ENCODE measurements at regions not wholly inside any gene's neighbourhood (a gene's known extent, or its start where the extent isn't known, plus 50 kb on each side); places are given as distances from the start of the nearest gene placed in this dataset.
"Not testable (repeated sequence)": the region's sequence is repeated elsewhere in the genome, so short reads cannot be mapped to it uniquely, and the experiment has no call there.

GRCh38 chr4:24352112-24352511 lies 232.2 kb downstream of the DHX15 start:
- Histone ChIP-seq H3K4me3 (ENCODE audit: low read length, poor library complexity, severe bottlenecking) (no peak overlapping the region), H2AFZ (ENCODE audit: low read length) (no peak overlapping the region), H3K79me2 (ENCODE audit: insufficient read depth, low read length) (no peaks in the 10 kb centered on the region), H3K9me2 (replicated peaks; ENCODE audit: low read depth, low read length) (no peaks in the 10 kb centered on the region), H3K36me3 (ENCODE audit: insufficient read depth, low read length) (no peaks in the 10 kb centered on the region), H3F3A (ENCODE audit: low read depth) (no peaks in the 10 kb centered on the region), H4K20me1 (ENCODE audit: insufficient read depth, low read length, poor library complexity, severe bottlenecking) (no peaks in the 10 kb centered on the region), H3K27me3 (ENCODE audit: insufficient read depth, low read length, poor library complexity, severe bottlenecking) (no peaks in the 10 kb centered on the region), H3K4me2 (ENCODE audit: low read depth, low read length, poor library complexity, severe bottlenecking) (no peak overlapping the region), H3K9ac (ENCODE audit: low read depth, low read length, poor library complexity, severe bottlenecking) (no peak overlapping the region), H3K4me1 (ENCODE audit: insufficient read depth, low read length, poor library complexity, severe bottlenecking) (no peaks in the 10 kb centered on the region), H3K9me3 (ENCODE audit: insufficient read depth, low read depth, low read length) (no peaks in the 10 kb centered on the region; the same call in 1 of the 2 replicates)
- no peak for TF ChIP-seq EZH2phosphoT487 (IDR thresholded peaks at IDR 0.05; ENCODE audit: borderline replicate concordance)
- TF ChIP-seq CTCF (conservative IDR thresholded peaks at IDR 0.05; ENCODE audit: low read length) = no peak

- H2AFZ ChIP-seq (ENCODE audit: low read length); H3K27me3 ChIP-seq (ENCODE audit: insufficient read depth, low read length, poor library complexity, severe bottlenecking); H3K79me2 ChIP-seq (ENCODE audit: insufficient read depth, low read length); H3K4me3 ChIP-seq (ENCODE audit: low read length, poor library complexity, severe bottlenecking); H3K4me2 ChIP-seq (ENCODE audit: low read depth, low read length, poor library complexity, severe bottlenecking); H3F3A ChIP-seq (ENCODE audit: low read depth); H3K9me3 ChIP-seq (ENCODE audit: insufficient read depth, low read depth, low read length); H4K20me1 ChIP-seq (ENCODE audit: insufficient read depth, low read length, poor library complexity, severe bottlenecking); H3K4me1 ChIP-seq (ENCODE audit: insufficient read depth, low read length, poor library complexity, severe bottlenecking); H3K9ac ChIP-seq (ENCODE audit: low read depth, low read length, poor library complexity, severe bottlenecking); H3K9me2 ChIP-seq (replicated peaks; ENCODE audit: low read depth, low read length); H3K36me3 ChIP-seq (ENCODE audit: insufficient read depth, low read length): not testable (repeated sequence)
These were observed 235.0 kb downstream of the DHX15 start for GRCh38 chr4:24349168-24349996.

GRCh38 chr4:24339260-24339659 lies 245.1 kb downstream of the DHX15 start:
- Histone ChIP-seq H3K9me3 (ENCODE audit: insufficient read depth, low read depth, low read length) (peaks cover 3% of the 10 kb centered on the region; the same call in 1 of the 2 replicates), H3K79me2 (ENCODE audit: insufficient read depth, low read length) (no peaks in the 10 kb centered on the region), H3K4me1 (ENCODE audit: insufficient read depth, low read length, poor library complexity, severe bottlenecking) (no peaks in the 10 kb centered on the region), H3K9me2 (replicated peaks; ENCODE audit: low read depth, low read length) (no peaks in the 10 kb centered on the region), H3K27me3 (ENCODE audit: insufficient read depth, low read length, poor library complexity, severe bottlenecking) (no peaks in the 10 kb centered on the region), H3K4me3 (ENCODE audit: low read length, poor library complexity, severe bottlenecking) (no peak overlapping the region), H4K20me1 (ENCODE audit: insufficient read depth, low read length, poor library complexity, severe bottlenecking) (no peaks in the 10 kb centered on the region), H3K9ac (ENCODE audit: low read depth, low read length, poor library complexity, severe bottlenecking) (no peak overlapping the region), H3K36me3 (ENCODE audit: insufficient read depth, low read length) (no peaks in the 10 kb centered on the region), H2AFZ (ENCODE audit: low read length) (no peak overlapping the region), H3K4me2 (ENCODE audit: low read depth, low read length, poor library complexity, severe bottlenecking) (no peak overlapping the region), H3F3A (ENCODE audit: low read depth) (no peaks in the 10 kb centered on the region)
- TF ChIP-seq EZH2phosphoT487 (IDR thresholded peaks at IDR 0.05; ENCODE audit: borderline replicate concordance) (no peak), CTCF (conservative IDR thresholded peaks at IDR 0.05; ENCODE audit: low read length) (no peak)
